HepG2 (cell line): ENCODE measurements at regions not wholly inside any gene's neighbourhood (a gene's known extent, or its start where the extent isn't known, plus 50 kb on each side); places are given as distances from the start of the nearest gene placed in this dataset.
"Not testable (repeated sequence)": the region's sequence is repeated elsewhere in the genome, so short reads cannot be mapped to it uniquely, and the experiment has no call there.

Source experiments
- ATAC-seq: fragments of 200-7000 bp; cut with Tn5 transposase; 3 replicates; pipeline ENCODE4 v1.9.1; 2020; ENCODE audit warnings: mild to moderate bottlenecking, moderate library complexity
- BruUV-seq: library from RNA; stranded (reverse); fragments of 400-500 nt; replicated peaks from 2 replicates; lab custom pipeline; 2021; lab: Mats Ljungman, UMichigan
- CTCF ChIA-PET: fragments of 300-600 bp; formaldehyde crosslinking; extraction: SDS; loops from one replicate; lab custom pipeline; 2021; ENCODE audit warnings: low total read pairs, inconsistent platforms, low intra/inter-chr PET ratio; lab: Yijun Ruan, JAX
- POLR2A ChIA-PET: fragments of 350-600 bp; sonication (Branson Sonifier 250); formaldehyde crosslinking; loops from one replicate; lab custom pipeline; 2020; ENCODE audit warnings: antibody characterized with exemption, inconsistent platforms; lab: Yijun Ruan, JAX
- DNase-seq: peaks from one replicate; pipeline ENCODE4 v3.0.0-alpha.2; 2015; ENCODE audit warnings: low spot score
- FAIRE-seq: peaks from 3 replicates; lab custom pipeline; 2011; peaks lifted over from hg19 to GRCh38; lab: Jason Lieb, UNC
- H2AFZ ChIP-seq: one replicate; pipeline ENCODE4 v1.6.1; 2011; ENCODE audit warnings: low read length, inconsistent platforms
- H3K27ac ChIP-seq: fragments of 300-600 bp; 3 replicates; pipeline ENCODE4 v1.8.0; 2011; ENCODE audit warnings: mixed run types, mild to moderate bottlenecking, mixed read lengths, low read length, inconsistent platforms; ENCODE audit not compliant: insufficient read depth; ENCODE audit errors: extremely low read length
- H3K27me3 ChIP-seq, 2 experiments: fragments of 200-600 bp in 1 of 2; 2 replicates in 1 of 2; 3 replicates in 1 of 2; pipeline versions ENCODE4 v1.6.0 to v1.8.0; 2011; ENCODE audit warnings: low read length in 2 of 2, mild to moderate bottlenecking in 2 of 2, moderate library complexity in 2 of 2, inconsistent platforms in 1 of 2; ENCODE audit not compliant: insufficient read depth in 2 of 2, control insufficient read depth in 1 of 2
- H3K36me3 ChIP-seq, 2 experiments: fragments of 200-600 bp in 1 of 2; replicated peaks in 1 of 2; 2 replicates in 1 of 2; 3 replicates in 1 of 2; pipeline versions ENCODE4 v1.5.1 to v1.8.0; 2011; ENCODE audit warnings: low read length in 2 of 2, inconsistent platforms in 1 of 2; ENCODE audit not compliant: insufficient read depth in 2 of 2, control insufficient read depth in 1 of 2
- H3K4me1 ChIP-seq: 2 replicates; pipeline ENCODE4 v1.5.1; 2012; ENCODE audit warnings: low read length, inconsistent platforms; ENCODE audit not compliant: insufficient read depth
- H3K4me2 ChIP-seq: 2 replicates; pipeline ENCODE4 v1.6.0; 2011; ENCODE audit warnings: low read depth, low read length, inconsistent platforms
- H3K4me3 ChIP-seq, 3 experiments: fragments of 200-600 bp in 1 of 3; sonication (generic), shearing (Covaris generic) in 1 of 3; replicated peaks in 1 of 3; 2 replicates each; pipeline ENCODE4 v1.5.1; 2011 to 2016; ENCODE audit warnings: low read length in 3 of 3, inconsistent platforms in 2 of 3, low read depth in 2 of 3, mild to moderate bottlenecking in 2 of 3, control low read depth in 1 of 3, mixed read lengths in 1 of 3; ENCODE audit not compliant: insufficient read depth in 1 of 3
- H3K79me2 ChIP-seq: one replicate; pipeline ENCODE4 v1.6.1; 2011; ENCODE audit warnings: low read length, inconsistent platforms; ENCODE audit not compliant: insufficient read depth
- H3K9ac ChIP-seq: 2 replicates; pipeline ENCODE4 v1.6.0; 2011; ENCODE audit warnings: mild to moderate bottlenecking, low read depth, low read length, inconsistent platforms; ENCODE audit not compliant: insufficient read depth
- H3K9me3 ChIP-seq: 2 replicates; pipeline ENCODE4 v1.5.1; 2012; ENCODE audit warnings: mild to moderate bottlenecking, low read length
- H4K20me1 ChIP-seq: 2 replicates; pipeline ENCODE4 v1.6.0; 2011; ENCODE audit warnings: inconsistent platforms, mild to moderate bottlenecking, low read length, moderate library complexity; ENCODE audit not compliant: insufficient read depth
- ASH2L ChIP-seq: fragments of 300-600, 200-600 bp; sonication (generic); IDR thresholded peaks from 2 replicates; pipeline ENCODE4 v1.7.0; 2017; ENCODE audit warnings: low read depth, mild to moderate bottlenecking, moderate library complexity, mixed read lengths, low read length; ENCODE audit not compliant: insufficient read length
- HNF4A ChIP-seq: sonication (generic); formaldehyde crosslinking; IDR thresholded peaks from 2 replicates; pipeline ENCODE4 v1.4.0; 2020; ENCODE audit warnings: missing genetic modification reagents
- RARA ChIP-seq: IDR thresholded peaks from 2 replicates; pipeline ENCODE4 v1.6.1; 2016; ENCODE audit warnings: missing genetic modification reagents, missing compliant biosample characterization
- STAT5B ChIP-seq: sonication (generic); formaldehyde crosslinking; IDR thresholded peaks from 2 replicates; pipeline ENCODE4 v1.4.0; 2020; ENCODE audit warnings: missing genetic modification reagents
- ZNF543 ChIP-seq: sonication (generic); formaldehyde crosslinking; IDR thresholded peaks from 2 replicates; pipeline ENCODE4 v1.4.0; 2020; ENCODE audit warnings: mild to moderate bottlenecking, missing genetic modification reagents
- ZNF644 ChIP-seq: IDR thresholded peaks from 2 replicates; pipeline ENCODE4 v1.6.1; 2016; ENCODE audit warnings: low read depth
- ZNF790 ChIP-seq: sonication (generic); formaldehyde crosslinking; IDR thresholded peaks from 2 replicates; pipeline ENCODE4 v1.8.0; 2022; ENCODE audit warnings: missing genetic modification reagents, mild to moderate bottlenecking, borderline replicate concordance
- WGBS: methylation state at CpG from one replicate; pipeline ENCODE4 v1.1.6; 2017; ENCODE audit warnings: low lambda C conversion rate; 5-methylcytosine and 5-hydroxymethylcytosine counted together
- in situ Hi-C: cut with HindIII; loops from 2 replicates; pipeline ENCODE4 v1.10.0; 2017; ENCODE audit warnings: low pct_unique_long_range_greater_than_20kb; ENCODE audit not compliant: extremely low pct_ligation_motif_present
- intact Hi-C: fragments of 100-400 bp; cut with micrococcal nuclease; formaldehyde crosslinking; loops from one replicate; pipeline ENCODE4 v1.10.0; 2022; ENCODE audit not compliant: unreplicated experiment
- TF ChIP-seq, protein P1 (sequence below): sonication (generic); formaldehyde crosslinking; IDR thresholded peaks from 2 replicates; pipeline ENCODE4 v1.4.0; 2020; ENCODE audit warnings: missing genetic modification reagents, mild to moderate bottlenecking, borderline replicate concordance

DNA sequence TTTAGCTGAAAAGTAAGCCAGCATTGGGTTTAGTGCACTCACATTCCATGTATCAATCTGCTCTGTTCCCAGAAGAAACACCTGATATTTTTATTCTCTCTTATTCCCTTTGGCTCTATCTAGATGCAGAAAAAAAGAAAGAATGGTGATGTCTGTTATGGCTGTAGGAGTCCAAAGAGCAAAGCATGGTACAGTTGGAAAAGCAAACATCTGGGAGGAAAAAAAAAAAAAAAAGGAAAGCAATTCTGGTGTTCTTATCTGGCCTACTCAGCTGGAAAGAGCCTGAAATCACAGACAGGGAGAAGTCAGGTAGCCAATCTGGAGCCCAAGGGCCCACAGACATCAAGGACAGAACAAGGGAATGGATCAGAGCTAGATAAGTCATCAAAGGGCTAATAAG, 293.9 kb downstream of the DUSP6 start:
- Histone ChIP-seq H3K9me3 (peaks cover under 1% of the 10 kb centered on the region), H3K4me2 (peak overlapping the region; percentile 33; the same call in 1 of the 2 replicates), H3K79me2 (no peaks in the 10 kb centered on the region), H3K4me1 (peaks cover 26% of the 10 kb centered on the region), H2AFZ (no peak overlapping the region), H3K27ac (no peak overlapping the region), H3K36me3 (no peaks in the 10 kb centered on the region), H3K27me3 (no peaks in the 10 kb centered on the region), H3K9ac (no peak overlapping the region), H4K20me1 (no peaks in the 10 kb centered on the region), H3K4me3 (no peak overlapping the region)
- POLR2A ChIA-PET = interaction anchor here (0.9 kb wide), 1 partner anchor 294 kb away, joined by 4 read pairs; the partner anchor contains the start of gene DUSP6
- intact Hi-C loops = no loop called here
- no TSS peak for BruUV-seq
- CTCF ChIA-PET = no interaction called here
- TF ChIP-seq STAT5B (CRISPR knock-in tag) (no peak), ZNF543 (no peak), RARA (CRISPR knock-in tag) (no peak), ASH2L (no peak), ZNF790 (CRISPR knock-in tag) (no peak), HNF4A (CRISPR knock-in tag) (peak; percentile 43; the same call in 1 of the 2 replicates), ZNF644 (CRISPR knock-in tag) (0 out of 2 replicates have a peak, but pooled peaks have one; percentile 30)
- TF ChIP-seq, protein P1, sequence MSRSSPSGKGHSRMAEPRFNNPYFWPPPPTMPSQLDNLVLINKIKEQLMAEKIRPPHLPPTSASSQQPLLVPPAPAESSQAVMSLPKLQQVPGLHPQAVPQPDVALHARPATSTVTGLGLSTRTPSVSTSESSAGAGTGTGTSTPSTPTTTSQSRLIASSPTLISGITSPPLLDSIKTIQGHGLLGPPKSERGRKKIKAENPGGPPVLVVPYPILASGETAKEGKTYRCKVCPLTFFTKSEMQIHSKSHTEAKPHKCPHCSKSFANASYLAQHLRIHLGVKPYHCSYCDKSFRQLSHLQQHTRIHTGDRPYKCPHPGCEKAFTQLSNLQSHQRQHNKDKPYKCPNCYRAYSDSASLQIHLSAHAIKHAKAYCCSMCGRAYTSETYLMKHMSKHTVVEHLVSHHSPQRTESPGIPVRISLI = peak; percentile 35; the same call in 1 of the 2 replicates
- DNase-seq (peak; percentile 6), FAIRE-seq (no peak), ATAC-seq (peak; percentile 29; the same call in 1 of the 3 replicates)
- in situ Hi-C loops = loop anchor here (5.0 to 25.0 kb wide), 3 partner anchors 279 to 466 kb away; partner anchors contain the start of genes GALNT4 and POC1B

DNA sequence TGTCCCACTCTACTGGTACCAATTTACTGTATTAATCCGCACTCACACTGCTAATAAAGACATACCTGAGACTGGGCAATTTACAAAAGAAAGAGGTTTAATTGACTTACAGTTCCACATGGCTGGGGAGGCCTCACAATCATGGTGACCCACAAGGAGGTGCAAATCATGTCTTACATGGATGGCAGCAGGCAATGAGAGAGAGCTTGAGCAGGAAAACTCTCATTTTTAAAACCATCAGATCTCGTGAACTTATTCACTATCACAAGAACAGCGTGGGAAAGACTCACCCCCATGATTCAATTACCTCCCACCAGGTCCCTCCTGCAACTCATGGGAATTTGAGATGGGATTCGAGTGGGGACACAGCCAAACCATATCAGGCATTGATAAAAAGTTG, 298.5 kb downstream of the DUSP6 start:
- H3K9me3 ChIP-seq, DNase-seq, intact Hi-C loops, H2AFZ ChIP-seq, FAIRE-seq, H4K20me1 ChIP-seq, BruUV-seq, H3K79me2 ChIP-seq, H3K4me1 ChIP-seq, H3K9ac ChIP-seq, H3K27ac ChIP-seq, POLR2A ChIA-PET, H3K36me3 ChIP-seq, H3K4me2 ChIP-seq, H3K4me3 ChIP-seq, H3K27me3 ChIP-seq, CTCF ChIA-PET, ATAC-seq: not testable (repeated sequence)
- in situ Hi-C loops = loop anchor here (10.0 to 25.0 kb wide), 2 partner anchors 283 to 471 kb away; partner anchors contain the start of genes GALNT4 and POC1B
- WGBS = 15% methylated on average over 4 of the region's 4 CpGs
